Amniotic epithelial cell (primary cell): ENCODE measurements at regions not wholly inside any gene's neighbourhood (a gene's known extent, or its start where the extent isn't known, plus 50 kb on each side); places are given as distances from the start of the nearest gene placed in this dataset.

Experiments
- DNase-seq: peaks from one replicate; pipeline ENCODE4 v3.0.0-alpha.2; 2010; ENCODE audit warnings: low read depth

GRCh38 chr5:129821477-129822131 is 73.7 kb downstream of the MINAR2 start:
- no peak for DNase-seq

GRCh38 chr5:129830288-129830687 is 74.0 kb upstream of the CHSY3 start:
- DNase-seq = no peak

- DNase-seq = no peak
Measured at GRCh38 chr5:129836321-129836720, 67.9 kb upstream of the CHSY3 start.

- no peak for DNase-seq
Measured at GRCh38 chr5:129844764-129845163, 59.5 kb upstream of the CHSY3 start.

GRCh38 chr5:129852747-129853352 is 51.4 kb upstream of the CHSY3 start:
- DNase-seq = peak; percentile 54

GRCh38 chr5:129853588-129853987 is 50.7 kb upstream of the CHSY3 start:
- no peak for DNase-seq
